HepG2 (cell line): ENCODE measurements at regions not wholly inside any gene's neighbourhood (a gene's known extent, or its start where the extent isn't known, plus 50 kb on each side); places are given as distances from the start of the nearest gene placed in this dataset.
A peak's percentile ranks its signal among the peaks of the same experiment; 100 is the strongest.

ENCODE experiments used
- GMEB1 ChIP-seq: sonication (generic); formaldehyde crosslinking; IDR thresholded peaks from 2 replicates; pipeline ENCODE4 v1.5.1; 2020; ENCODE audit warnings: missing genetic modification reagents, mild to moderate bottlenecking, borderline replicate concordance
- MATR3 ChIP-seq: sonication (generic); formaldehyde crosslinking; IDR thresholded peaks from 2 replicates; pipeline ENCODE4 v1.4.0; 2020; ENCODE audit warnings: missing genetic modification reagents
- NFYB ChIP-seq: sonication (generic); formaldehyde crosslinking; IDR thresholded peaks from 2 replicates; pipeline ENCODE4 v1.4.0; 2020; ENCODE audit warnings: missing genetic modification reagents
- NFYC ChIP-seq: IDR thresholded peaks from 2 replicates; pipeline ENCODE4 v1.6.1; 2016; ENCODE audit warnings: missing genetic modification reagents, missing compliant biosample characterization
- SRSF4 ChIP-seq: fragments of 200-400 bp; formaldehyde crosslinking; IDR thresholded peaks from one replicate; pipeline ENCODE4 v1.6.1; 2018; ENCODE audit warnings: mild to moderate bottlenecking, low read depth, low read length, moderate library complexity; ENCODE audit not compliant: poor library complexity, severe bottlenecking
- ZBTB20 ChIP-seq: sonication (generic); formaldehyde crosslinking; IDR thresholded peaks from 2 replicates; pipeline ENCODE4 v1.8.1; 2023; ENCODE audit warnings: missing genetic modification reagents, low read depth, mild to moderate bottlenecking, borderline replicate concordance
- ZBTB39 ChIP-seq: sonication (generic); formaldehyde crosslinking; IDR thresholded peaks from 2 replicates; pipeline ENCODE4 v1.5.0; 2020; ENCODE audit warnings: missing genetic modification reagents
- ZBTB40 ChIP-seq, 2 experiments: fragments of 450-650 bp in 1 of 2; sonication (generic) in 1 of 2; formaldehyde crosslinking in 1 of 2; IDR thresholded peaks; 2 replicates each; pipeline versions ENCODE4 v1.6.1 to v1.8.0; 2016 to 2022; ENCODE audit warnings: antibody characterized with exemption in 1 of 2, mild to moderate bottlenecking in 1 of 2, missing genetic modification reagents in 1 of 2
- ZNF143 ChIP-seq: sonication (generic); formaldehyde crosslinking; IDR thresholded peaks from 2 replicates; pipeline ENCODE4 v1.4.0; 2020; ENCODE audit warnings: missing genetic modification reagents
- ZNF160 ChIP-seq: sonication (generic); formaldehyde crosslinking; IDR thresholded peaks from 2 replicates; pipeline ENCODE4 v1.8.0; 2022; ENCODE audit warnings: mild to moderate bottlenecking, inconsistent platforms, missing genetic modification reagents
- ZNF547 ChIP-seq: sonication (generic); formaldehyde crosslinking; IDR thresholded peaks from 2 replicates; pipeline ENCODE4 v1.5.1; 2020; ENCODE audit warnings: mild to moderate bottlenecking, missing genetic modification reagents
- ZNF761 ChIP-seq: sonication (generic); formaldehyde crosslinking; conservative IDR thresholded peaks from 2 replicates; pipeline ENCODE4 v1.4.0; 2020; ENCODE audit warnings: mild to moderate bottlenecking, missing genetic modification reagents
- TF ChIP-seq, protein P1 (sequence below), 2 experiments: sonication (generic) in 1 of 2; formaldehyde crosslinking in 1 of 2; IDR thresholded peaks; 2 replicates each; pipeline versions ENCODE4 v1.4.0 to v1.6.1; 2018 to 2020; ENCODE audit warnings: missing genetic modification reagents in 2 of 2, borderline replicate concordance in 1 of 2, low read depth in 1 of 2, mild to moderate bottlenecking in 1 of 2, missing biosample characterization in 1 of 2

- no peak for TF ChIP-seq ZBTB39
- no peak for TF ChIP-seq ZNF547 (CRISPR knock-in tag)
- TF ChIP-seq GMEB1: no peak
- TF ChIP-seq ZNF143 (CRISPR knock-in tag): no peak
- TF ChIP-seq SRSF4: no peak
- TF ChIP-seq ZNF761 (CRISPR knock-in tag): no peak
- peak; percentile 50; the same call in 1 of the 2 replicates for TF ChIP-seq NFYB (CRISPR knock-in tag)
- TF ChIP-seq ZBTB40 (IDR thresholded peaks at IDR 0.05): no peak
- TF ChIP-seq ZBTB40 (CRISPR knock-in tag; IDR thresholded peaks at IDR 0.05): no peak
- TF ChIP-seq ZBTB20: no peak
- TF ChIP-seq ZNF160: no peak
- TF ChIP-seq, protein P1, sequence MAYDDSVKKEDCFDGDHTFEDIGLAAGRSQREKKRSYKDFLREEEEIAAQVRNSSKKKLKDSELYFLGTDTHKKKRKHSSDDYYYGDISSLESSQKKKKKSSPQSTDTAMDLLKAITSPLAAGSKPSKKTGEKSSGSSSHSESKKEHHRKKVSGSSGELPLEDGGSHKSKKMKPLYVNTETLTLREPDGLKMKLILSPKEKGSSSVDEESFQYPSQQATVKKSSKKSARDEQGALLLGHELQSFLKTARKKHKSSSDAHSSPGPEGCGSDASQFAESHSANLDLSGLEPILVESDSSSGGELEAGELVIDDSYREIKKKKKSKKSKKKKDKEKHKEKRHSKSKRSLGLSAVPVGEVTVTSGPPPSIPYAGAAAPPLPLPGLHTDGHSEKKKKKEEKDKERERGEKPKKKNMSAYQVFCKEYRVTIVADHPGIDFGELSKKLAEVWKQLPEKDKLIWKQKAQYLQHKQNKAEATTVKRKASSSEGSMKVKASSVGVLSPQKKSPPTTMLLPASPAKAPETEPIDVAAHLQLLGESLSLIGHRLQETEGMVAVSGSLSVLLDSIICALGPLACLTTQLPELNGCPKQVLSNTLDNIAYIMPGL (CRISPR knock-in tag; IDR thresholded peaks at IDR 0.05; ENCODE audit: borderline replicate concordance in 1 of 2, low read depth in 1 of 2): no peak
- TF ChIP-seq MATR3 (CRISPR knock-in tag): no peak
- TF ChIP-seq NFYC: peak; percentile 68
Measured at GRCh38 chr6:156557251-156557910, 219.8 kb upstream of the ARID1B start (continued).
